GM23338 (cell line): ENCODE measurements at regions not wholly inside any gene's neighbourhood (a gene's known extent, or its start where the extent isn't known, plus 50 kb on each side); places are given as distances from the start of the nearest gene placed in this dataset.

Experiments used
- CREB1 ChIP-seq: fragments of 250-450 bp; sonication (Bioruptor Pico); IDR thresholded peaks from 2 replicates; pipeline ENCODE4 v1.5.0; 2020; ENCODE audit warnings: low read depth, mild to moderate bottlenecking, moderate library complexity
- CTCF ChIP-seq, 2 experiments: fragments of 200-600 bp in 1 of 2; sonication (generic) in 1 of 2; conservative IDR thresholded peaks; 2 replicates each; pipeline versions ENCODE4 v1.5.1 to v1.6.1; 2016 to 2017; ENCODE audit warnings: antibody characterized with exemption in 2 of 2, low read depth in 2 of 2, mild to moderate bottlenecking in 2 of 2, moderate library complexity in 1 of 2
- ETS1 ChIP-seq: IDR thresholded peaks from 2 replicates; pipeline ENCODE4 v1.6.1; 2016; ENCODE audit warnings: antibody characterized with exemption
- EZH2 ChIP-seq: fragments of 200-600 bp; sonication (generic); IDR thresholded peaks from one replicate; pipeline ENCODE4 v1.8.0; 2017; ENCODE audit warnings: antibody characterized with exemption, mild to moderate bottlenecking, low read depth; ENCODE audit not compliant: unreplicated experiment
- EZH2phosphoT487 ChIP-seq: fragments of 200-600 bp; sonication (generic); IDR thresholded peaks from one replicate; pipeline ENCODE4 v1.8.1; 2018; ENCODE audit warnings: antibody characterized with exemption; ENCODE audit not compliant: unreplicated experiment
- JUNB ChIP-seq: IDR thresholded peaks from one replicate; pipeline ENCODE4 v1.6.1; 2016; ENCODE audit warnings: antibody characterized with exemption; ENCODE audit not compliant: unreplicated experiment
- POLR2AphosphoS5 ChIP-seq: IDR thresholded peaks from 2 replicates; pipeline ENCODE4 v1.6.1; 2016; ENCODE audit warnings: antibody characterized with exemption, low read depth
- REST ChIP-seq: IDR thresholded peaks from one replicate; pipeline ENCODE4 v1.6.1; 2018; ENCODE audit warnings: antibody characterized with exemption; ENCODE audit not compliant: unreplicated experiment
- ZNF331 ChIP-seq: fragments of 250-450 bp; sonication (Bioruptor Pico); IDR thresholded peaks from 2 replicates; pipeline ENCODE4 v1.5.0; 2020; ENCODE audit warnings: low read depth, mild to moderate bottlenecking, moderate library complexity
- ZNF462 ChIP-seq: fragments of 250-450 bp; sonication (Bioruptor Pico); IDR thresholded peaks from 2 replicates; pipeline ENCODE4 v1.5.0; 2020; ENCODE audit warnings: mild to moderate bottlenecking, moderate library complexity

- TF ChIP-seq CTCF (conservative IDR thresholded peaks at IDR 0.05; ENCODE audit: low read depth in 2 of 2) = no peak
- no peak for TF ChIP-seq EZH2
- TF ChIP-seq EZH2phosphoT487 = no peak
- no peak for TF ChIP-seq ZNF462 (CRISPR knock-in tag)
- no peak for TF ChIP-seq ETS1
- no peak for TF ChIP-seq POLR2AphosphoS5
- TF ChIP-seq JUNB = no peak
- no peak for TF ChIP-seq REST
- TF ChIP-seq ZNF331 (CRISPR knock-in tag) = no peak
- TF ChIP-seq CREB1 = no peak
Observed at GRCh38 chr2:128581849-128582244, 263.2 kb upstream of the HS6ST1 start.
